CD1c-positive myeloid dendritic cell (primary cell): ENCODE measurements at regions not wholly inside any gene's neighbourhood (a gene's known extent, or its start where the extent isn't known, plus 50 kb on each side); places are given as distances from the start of the nearest gene placed in this dataset.
A peak's percentile ranks its signal among the peaks of the same experiment; 100 is the strongest.

Experiments used
- DNase-seq: peaks from one replicate; pipeline ENCODE4 v3.0.0-alpha.2; 2016; ENCODE audit errors: extremely low spot score

DNA sequence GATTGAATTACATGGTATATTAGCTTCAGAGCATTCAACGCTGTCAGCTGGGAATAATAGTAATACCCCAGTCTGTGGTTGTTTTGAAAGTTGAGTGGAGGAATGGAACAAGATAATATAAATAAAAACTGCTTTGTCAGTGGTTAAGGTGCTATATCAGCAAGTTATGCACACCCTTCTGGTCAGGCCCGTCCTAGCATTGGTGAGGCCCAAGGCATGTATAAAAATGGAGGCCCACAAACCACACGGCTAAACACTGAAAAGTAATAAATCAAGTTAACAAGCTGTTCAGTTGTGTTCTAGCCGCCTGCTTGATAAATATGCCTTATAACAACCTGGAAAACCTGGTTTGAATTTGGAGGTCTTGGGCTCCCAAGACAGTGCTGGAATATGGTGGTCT, 77.4 kb downstream of the PSMG1 start:
- DNase-seq = no peak

DNA sequence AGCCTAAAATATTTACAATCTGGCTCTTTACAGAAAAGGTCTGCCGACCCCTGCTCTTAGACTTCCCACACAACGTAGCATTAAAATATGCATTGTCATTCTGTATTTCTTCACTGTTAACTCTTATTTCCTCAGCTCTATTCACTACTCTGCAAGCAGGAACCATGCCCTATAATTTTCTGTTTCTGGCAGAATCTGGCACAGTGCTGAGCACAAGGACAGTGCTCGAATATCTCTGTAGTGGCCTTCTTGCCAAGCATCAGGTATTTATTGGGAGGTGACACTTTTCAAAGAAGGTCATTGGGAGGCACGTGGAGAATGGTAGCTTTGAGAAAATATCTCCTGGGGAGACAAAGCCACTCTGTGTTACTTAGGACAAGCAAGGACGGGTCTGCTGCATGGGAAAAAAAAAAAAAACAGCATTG, 77.9 kb downstream of the PSMG1 start:
- peak; percentile 60 for DNase-seq

- no peak for DNase-seq
These were observed 78.3 kb downstream of the PSMG1 start for GRCh38 chr21:39104911-39105310.

DNA sequence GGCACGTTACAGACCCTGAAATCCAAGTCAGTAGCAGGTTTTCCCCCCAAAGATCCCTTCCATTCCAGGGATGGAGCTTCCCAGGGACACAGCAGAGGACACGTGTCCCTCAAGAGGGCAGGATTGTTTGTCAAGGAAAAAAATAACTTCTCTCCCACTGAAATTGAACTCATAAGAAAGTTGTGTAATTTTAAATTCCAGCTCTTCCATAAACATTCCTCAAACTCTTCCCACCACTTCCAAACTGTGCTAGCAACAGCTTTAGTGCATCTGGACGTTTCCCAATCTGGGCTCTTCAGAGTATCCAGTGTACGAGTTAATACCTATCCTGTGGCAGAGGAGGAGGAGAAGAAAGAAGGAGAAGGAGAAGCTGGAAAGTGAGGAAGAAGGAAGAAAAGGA, 79.6 kb downstream of the PSMG1 start:
- DNase-seq = no peak

GRCh38 chr21:39099859-39100258, 83.4 kb downstream of the PSMG1 start:
- DNase-seq = no peak

- no peak for DNase-seq
These were observed 84.5 kb downstream of the PSMG1 start for GRCh38 chr21:39098696-39099200.

DNA sequence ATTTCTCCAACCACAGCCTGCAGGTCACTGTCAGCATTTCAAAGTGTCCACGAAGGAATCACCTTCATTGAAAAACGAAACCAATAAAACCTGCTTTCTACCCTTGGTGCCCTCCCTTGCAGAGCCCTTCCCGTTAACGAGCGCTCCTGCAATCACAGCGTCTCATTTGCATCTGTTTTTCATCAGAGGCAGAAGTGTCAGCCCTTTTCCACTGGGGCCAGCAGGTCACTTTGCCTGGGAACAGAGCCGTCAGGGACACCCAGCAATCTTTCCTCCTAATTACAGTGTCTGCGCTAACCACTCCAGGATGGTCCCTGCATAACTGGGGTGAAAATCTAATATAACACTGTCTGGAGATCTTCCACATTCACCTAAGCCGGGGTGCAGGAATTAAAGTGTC, 85.3 kb downstream of the PSMG1 start:
- no peak for DNase-seq

DNA sequence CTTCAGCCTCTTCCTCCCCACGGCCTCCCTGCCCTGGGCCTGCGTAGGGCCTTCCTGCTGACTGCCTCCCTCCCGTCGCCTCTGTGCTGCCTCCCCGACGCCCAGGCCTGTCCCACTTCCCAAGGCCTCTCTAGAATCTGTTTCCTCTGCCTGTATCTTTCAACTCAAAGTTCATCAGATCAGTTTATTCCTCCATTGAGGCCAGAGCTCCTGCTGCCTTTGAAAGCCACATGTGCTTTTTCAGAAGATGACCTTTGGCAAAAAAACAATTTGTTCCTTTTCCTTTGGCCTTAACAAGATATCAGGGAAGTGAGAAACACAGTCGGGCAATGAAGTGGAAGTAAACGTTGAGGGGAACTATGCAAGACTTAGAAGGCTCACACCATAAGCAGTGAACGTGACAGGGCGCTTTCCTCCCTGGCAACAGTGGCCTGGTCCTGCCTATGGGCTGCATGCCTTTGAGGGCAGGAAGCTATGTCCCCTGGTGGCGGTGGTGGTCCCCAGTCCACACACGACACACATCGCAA, 85.9 kb downstream of the PSMG1 start:
- peak; percentile 92 for DNase-seq

DNA sequence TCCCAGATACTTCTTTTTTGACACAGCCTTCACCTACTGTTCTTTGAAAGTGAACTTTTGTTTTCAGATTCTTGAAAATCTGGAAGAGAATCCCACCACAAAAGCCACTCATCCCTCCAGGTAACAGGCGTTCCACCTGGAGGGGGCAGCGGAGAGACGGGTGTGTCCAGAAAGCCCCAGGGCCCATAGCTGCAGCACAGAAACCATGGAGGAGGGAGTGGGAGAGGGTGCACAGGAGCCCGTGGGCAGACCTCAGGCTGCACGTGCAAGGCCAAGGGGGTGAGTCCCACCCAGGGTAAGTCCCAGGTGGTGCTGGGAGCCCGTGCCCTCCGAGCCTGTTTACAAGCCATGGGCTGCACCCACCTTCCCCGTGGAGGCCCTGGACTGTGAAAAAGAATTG, 86.5 kb downstream of the PSMG1 start:
- no peak for DNase-seq

- no peak for DNase-seq
These were observed 87.6 kb downstream of the PSMG1 start for GRCh38 chr21:39095681-39096080.

GRCh38 chr21:39094847-39095579, 88.2 kb downstream of the PSMG1 start:
- DNase-seq = peak; percentile 73

GRCh38 chr21:39094087-39094780, 89.0 kb downstream of the PSMG1 start:
- peak; percentile 93 for DNase-seq

DNA sequence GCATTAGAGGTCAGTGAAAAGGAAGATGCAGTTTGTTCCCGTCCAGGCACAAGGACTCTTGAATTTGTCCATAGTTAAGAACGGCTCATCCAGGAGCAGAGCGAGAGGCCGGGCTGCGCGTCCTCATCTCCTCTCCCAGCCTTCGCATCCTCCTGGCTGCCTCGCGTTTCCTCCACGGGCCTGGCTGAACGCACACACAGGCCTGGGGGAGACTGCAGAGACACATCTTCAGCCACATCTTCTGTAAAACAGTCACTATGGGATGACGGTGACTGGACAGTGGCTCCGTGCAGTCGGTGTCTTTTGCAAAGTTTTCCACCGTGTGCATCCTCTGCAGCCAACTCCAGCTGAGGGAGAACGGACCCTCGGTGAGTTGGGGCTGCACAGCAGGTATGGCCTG, 89.7 kb downstream of the PSMG1 start:
- DNase-seq = no peak

DNA sequence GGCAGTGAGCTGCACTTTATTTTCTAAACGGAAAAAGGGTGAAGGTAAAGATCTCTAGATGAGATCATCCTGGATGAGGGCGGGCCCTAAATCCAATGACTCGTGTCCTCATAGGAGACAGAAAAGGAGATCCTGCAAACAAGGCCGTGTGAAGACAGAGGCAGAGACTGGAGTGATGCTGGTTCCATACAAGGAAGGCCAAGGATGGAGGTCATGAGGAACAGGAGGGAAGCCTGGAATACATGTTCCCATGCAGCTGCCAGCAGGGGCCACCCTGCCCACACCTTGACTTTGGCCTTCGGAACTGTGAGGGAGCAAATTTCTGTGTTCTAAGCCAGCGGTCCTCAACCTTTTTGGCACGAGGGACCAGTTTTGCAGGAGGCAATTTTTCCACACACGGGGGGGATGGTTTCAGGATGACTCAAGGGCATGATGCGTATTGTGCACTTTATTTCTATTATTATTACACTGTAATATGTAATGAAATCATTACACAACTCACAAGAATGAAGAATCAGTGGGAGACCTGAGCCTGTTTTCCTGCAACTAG, 94.3 kb downstream of the PSMG1 start:
- peak; percentile 56 for DNase-seq

- no peak for DNase-seq
These were observed 95.2 kb downstream of the PSMG1 start for GRCh38 chr21:39088031-39088370.

DNA sequence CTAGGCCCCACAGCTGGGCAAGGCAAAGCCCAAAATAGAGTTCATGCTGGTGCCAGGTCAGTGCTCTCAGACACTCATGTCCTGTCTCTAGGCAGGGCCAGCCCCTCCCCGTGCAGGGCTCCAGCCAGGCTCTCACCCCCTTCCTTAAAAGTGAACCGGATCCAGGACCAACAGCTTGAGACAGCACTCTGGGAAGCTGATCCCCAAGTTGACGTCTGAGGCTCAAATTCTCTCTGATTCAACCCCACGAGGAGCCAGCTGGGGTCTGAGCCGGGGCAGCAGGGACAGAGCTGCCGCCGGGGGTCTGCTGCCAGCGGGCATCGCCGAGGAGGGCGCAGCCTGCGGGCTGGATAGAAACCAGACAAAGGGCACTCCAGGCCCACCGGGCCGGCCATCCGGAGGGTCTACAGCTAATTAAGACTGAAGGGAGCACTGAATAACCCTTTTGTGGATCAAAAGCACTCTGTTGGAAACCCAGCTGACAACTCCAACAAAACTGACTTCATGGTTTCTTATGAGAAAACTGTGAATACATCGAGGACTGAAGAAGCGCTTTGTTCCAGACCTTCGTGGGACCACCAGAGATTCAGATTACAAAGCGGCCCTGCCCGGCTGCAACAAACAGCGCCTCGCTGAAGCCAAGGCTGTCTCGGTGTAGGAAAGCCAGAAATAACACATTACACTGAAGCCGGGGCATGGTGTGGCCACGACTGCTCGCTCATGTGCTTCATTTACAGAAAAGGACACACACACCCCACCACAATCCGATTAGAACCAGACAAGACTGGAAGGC, 95.8 kb downstream of the PSMG1 start:
- no peak for DNase-seq

DNA sequence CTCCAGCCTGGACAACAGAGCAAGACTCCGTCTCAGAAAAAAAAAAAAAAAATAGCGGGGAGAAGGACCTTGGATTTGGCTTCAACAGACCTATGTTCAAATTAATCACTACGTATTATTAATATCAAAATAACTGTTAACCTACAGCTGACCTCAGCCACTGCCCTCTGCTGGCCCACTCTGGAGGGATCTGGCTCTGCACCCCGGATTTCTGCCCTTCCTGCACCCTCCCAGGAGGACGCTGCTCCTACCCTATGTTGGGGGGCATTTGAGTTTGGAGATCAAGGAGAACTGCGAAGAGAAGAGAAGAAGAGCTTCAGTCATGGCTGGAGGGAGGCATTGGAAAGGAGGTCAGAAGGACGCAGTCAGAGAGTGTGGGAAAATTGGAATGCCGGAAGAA, 96.7 kb downstream of the PSMG1 start:
- DNase-seq = no peak

GRCh38 chr21:39085843-39086405, 97.3 kb downstream of the PSMG1 start:
- no peak for DNase-seq

- DNase-seq = no peak
These were observed 98.1 kb downstream of the PSMG1 start for GRCh38 chr21:39084979-39085729.

GRCh38 chr21:39084073-39084472, 99.2 kb downstream of the PSMG1 start:
- DNase-seq = no peak
